ENCODE measurements at regions not wholly inside any gene's neighbourhood (a gene's known extent, or its start where the extent isn't known, plus 50 kb on each side); places are given as distances from the start of the nearest gene placed in this dataset.

- no peaks in the 10 kb centered on the region for H3K9me3 Mint-ChIP-seq
- ATAC-seq (no peak), DNase-seq (no peak)
- H3K4me3 Mint-ChIP-seq: no peak overlapping the region
- no peak overlapping the region for H3K27ac Mint-ChIP-seq
- no peak for TF ChIP-seq CTCF (IDR thresholded peaks at IDR 0.05)
- intact Hi-C loops (cut with micrococcal nuclease): no loop called here
- peaks cover 2% of the 10 kb centered on the region for H3K27me3 Mint-ChIP-seq
- ChIA-PET CTCF (no interaction called here), POLR2A (no interaction called here)
- no peaks in the 10 kb centered on the region for H3K4me1 Mint-ChIP-seq (ENCODE audit: low read depth)
- no peaks in the 10 kb centered on the region for H3K36me3 Mint-ChIP-seq (ENCODE audit: low read depth)
Measured at GRCh38 chr12:127115468-127116035, 1151.4 kb upstream of the TMEM132C start.

DNA sequence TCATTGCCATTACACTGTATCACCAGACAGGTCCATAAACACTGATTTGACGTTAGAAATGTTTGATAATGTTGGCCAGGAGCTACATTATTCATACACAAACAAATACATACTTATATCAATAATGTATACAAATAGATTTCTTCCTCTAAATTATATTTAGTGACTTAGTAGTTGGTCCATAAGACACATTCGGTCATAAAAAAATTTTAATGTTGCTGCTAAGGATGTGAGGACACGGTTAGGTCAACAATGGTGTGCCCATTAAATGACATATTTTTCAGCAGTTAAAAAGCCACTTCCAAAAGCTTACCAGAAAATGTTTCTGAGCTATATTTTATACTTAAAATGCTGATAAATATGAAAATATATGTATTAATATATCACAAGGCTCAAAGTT is 1148.7 kb upstream of the TMEM132C start:
- intact Hi-C loops (cut with micrococcal nuclease): no loop called here
- ATAC-seq (no peak), DNase-seq (no peak)
- Mint-ChIP-seq H3K4me1 (ENCODE audit: low read depth) (no peaks in the 10 kb centered on the region), H3K27ac (no peak overlapping the region), H3K36me3 (ENCODE audit: low read depth) (no peaks in the 10 kb centered on the region), H3K4me3 (no peak overlapping the region), H3K9me3 (no peaks in the 10 kb centered on the region), H3K27me3 (peaks cover 4% of the 10 kb centered on the region)
- ChIA-PET POLR2A (no interaction called here), CTCF (interaction anchor here (1.4 kb wide), 1 partner anchor 9 kb away, joined by 4 read pairs; no protein-coding TSS in a partner anchor)
- TF ChIP-seq CTCF (IDR thresholded peaks at IDR 0.05): no peak

DNA sequence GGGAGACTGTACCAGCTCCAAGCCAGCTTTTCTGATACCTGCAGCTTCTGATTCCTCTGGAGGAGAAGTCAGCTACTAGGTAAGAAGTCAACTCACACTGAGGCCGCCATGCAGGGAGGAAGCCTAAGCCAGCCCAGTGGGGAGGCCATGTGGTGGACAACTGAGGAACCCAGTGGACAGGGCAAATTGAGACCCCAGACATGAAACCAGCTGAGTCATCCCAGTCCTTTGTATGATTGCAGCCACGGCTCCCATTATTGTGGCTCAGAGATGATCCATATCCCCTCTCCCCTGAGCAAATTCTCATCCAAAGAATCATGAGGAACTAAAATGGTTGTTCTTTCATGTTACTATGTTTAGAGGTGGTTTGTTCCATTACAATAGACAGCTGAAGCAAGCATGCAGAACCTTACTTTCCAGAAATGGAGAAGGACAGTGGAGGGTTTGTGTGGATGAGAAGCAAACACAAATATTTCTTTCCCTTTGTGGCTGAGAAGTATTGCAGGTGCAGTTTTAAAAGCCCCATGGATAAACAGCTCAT is 1147.3 kb upstream of the TMEM132C start:
- Mint-ChIP-seq H3K27ac (no peak overlapping the region), H3K9me3 (no peaks in the 10 kb centered on the region), H3K27me3 (peaks cover 4% of the 10 kb centered on the region), H3K4me1 (ENCODE audit: low read depth) (no peaks in the 10 kb centered on the region), H3K36me3 (ENCODE audit: low read depth) (no peaks in the 10 kb centered on the region), H3K4me3 (no peak overlapping the region)
- no peak for DNase-seq
- POLR2A ChIA-PET: no interaction called here
- CTCF ChIA-PET: no interaction called here
- intact Hi-C loops (cut with micrococcal nuclease): no loop called here
- TF ChIP-seq CTCF (IDR thresholded peaks at IDR 0.05): no peak
- no peak for ATAC-seq

- Mint-ChIP-seq H3K4me3 (no peak overlapping the region), H3K36me3 (ENCODE audit: low read depth) (no peaks in the 10 kb centered on the region), H3K4me1 (ENCODE audit: low read depth) (no peaks in the 10 kb centered on the region), H3K27ac (no peak overlapping the region), H3K9me3 (no peaks in the 10 kb centered on the region), H3K27me3 (peaks cover 3% of the 10 kb centered on the region)
- ChIA-PET CTCF (no interaction called here), POLR2A (no interaction called here)
- ATAC-seq (no peak), DNase-seq (no peak)
- intact Hi-C loops (cut with micrococcal nuclease): no loop called here
- no peak for TF ChIP-seq CTCF (IDR thresholded peaks at IDR 0.05)
Measured at GRCh38 chr12:127120851-127121250, 1146.1 kb upstream of the TMEM132C start.

DNA sequence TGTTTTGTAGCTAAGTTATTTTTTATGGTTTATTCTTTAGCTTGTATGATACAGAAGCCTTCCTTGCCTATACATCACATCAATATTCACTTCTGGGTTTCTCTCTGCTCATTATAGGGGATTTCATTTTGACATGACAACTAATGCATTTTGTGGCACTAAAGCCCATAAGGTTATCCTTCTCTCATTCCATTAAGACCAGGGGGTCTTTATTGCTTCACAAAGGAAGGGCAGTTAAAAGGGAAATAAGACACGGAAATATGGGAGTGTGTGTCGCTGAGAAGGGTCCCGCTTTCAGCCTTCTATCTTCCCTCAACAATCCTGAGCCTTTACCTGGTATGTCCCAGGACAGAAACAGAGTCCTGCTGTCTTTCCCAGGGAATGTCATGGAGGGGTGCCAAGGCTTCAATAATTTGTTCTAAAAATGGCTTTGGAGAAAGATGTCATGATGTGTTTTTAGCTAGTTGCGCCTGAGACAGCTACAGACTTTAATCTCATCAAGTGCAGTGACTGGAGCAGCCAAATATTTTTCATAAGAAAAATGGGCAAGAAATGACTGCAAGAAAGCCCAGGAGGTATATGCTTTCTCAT is 1145.4 kb upstream of the TMEM132C start:
- intact Hi-C loops (cut with micrococcal nuclease): no loop called here
- H3K4me1 Mint-ChIP-seq (ENCODE audit: low read depth): no peaks in the 10 kb centered on the region
- H3K27me3 Mint-ChIP-seq: peaks cover 3% of the 10 kb centered on the region
- CTCF ChIA-PET: interaction anchor here (0.9 to 1.5 kb wide), 2 partner anchors 29 to 260 kb away, joined by 3 to 4 read pairs; no protein-coding TSS in a partner anchor
- ATAC-seq: no peak
- POLR2A ChIA-PET: no interaction called here
- no peak overlapping the region for H3K27ac Mint-ChIP-seq
- no peaks in the 10 kb centered on the region for H3K36me3 Mint-ChIP-seq (ENCODE audit: low read depth)
- no peaks in the 10 kb centered on the region for H3K9me3 Mint-ChIP-seq
- TF ChIP-seq CTCF (IDR thresholded peaks at IDR 0.05): no peak
- no peak for DNase-seq
- no peak overlapping the region for H3K4me3 Mint-ChIP-seq
